B cell (primary cell): ENCODE measurements at regions not wholly inside any gene's neighbourhood (a gene's known extent, or its start where the extent isn't known, plus 50 kb on each side); places are given as distances from the start of the nearest gene placed in this dataset.

ENCODE experiments used
- EZH2 ChIP-seq: IDR thresholded peaks from 2 replicates; pipeline ENCODE4 v1.6.1; 2012; ENCODE audit warnings: borderline replicate concordance, low read depth, mild to moderate bottlenecking, moderate library complexity, low read length; ENCODE audit not compliant: insufficient read depth, poor library complexity, severe bottlenecking
- TF ChIP-seq, protein P1 (sequence below): fragments of 200-600 bp; IDR thresholded peaks from one replicate; pipeline ENCODE4 v1.8.0; 2022; ENCODE audit warnings: antibody characterized with exemption, mild to moderate bottlenecking

GRCh38 chr5:108467563-108467962, 85.7 kb upstream of the FBXL17 start:
- TF ChIP-seq, protein P1, sequence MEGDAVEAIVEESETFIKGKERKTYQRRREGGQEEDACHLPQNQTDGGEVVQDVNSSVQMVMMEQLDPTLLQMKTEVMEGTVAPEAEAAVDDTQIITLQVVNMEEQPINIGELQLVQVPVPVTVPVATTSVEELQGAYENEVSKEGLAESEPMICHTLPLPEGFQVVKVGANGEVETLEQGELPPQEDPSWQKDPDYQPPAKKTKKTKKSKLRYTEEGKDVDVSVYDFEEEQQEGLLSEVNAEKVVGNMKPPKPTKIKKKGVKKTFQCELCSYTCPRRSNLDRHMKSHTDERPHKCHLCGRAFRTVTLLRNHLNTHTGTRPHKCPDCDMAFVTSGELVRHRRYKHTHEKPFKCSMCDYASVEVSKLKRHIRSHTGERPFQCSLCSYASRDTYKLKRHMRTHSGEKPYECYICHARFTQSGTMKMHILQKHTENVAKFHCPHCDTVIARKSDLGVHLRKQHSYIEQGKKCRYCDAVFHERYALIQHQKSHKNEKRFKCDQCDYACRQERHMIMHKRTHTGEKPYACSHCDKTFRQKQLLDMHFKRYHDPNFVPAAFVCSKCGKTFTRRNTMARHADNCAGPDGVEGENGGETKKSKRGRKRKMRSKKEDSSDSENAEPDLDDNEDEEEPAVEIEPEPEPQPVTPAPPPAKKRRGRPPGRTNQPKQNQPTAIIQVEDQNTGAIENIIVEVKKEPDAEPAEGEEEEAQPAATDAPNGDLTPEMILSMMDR = no peak
- TF ChIP-seq EZH2 = no peak
